NT2/D1 (cell line): ENCODE measurements at regions not wholly inside any gene's neighbourhood (a gene's known extent, or its start where the extent isn't known, plus 50 kb on each side); places are given as distances from the start of the nearest gene placed in this dataset.

Experiments
- DNase-seq: peaks from one replicate; pipeline ENCODE4 v3.0.0-alpha.2; 2011; ENCODE audit warnings: low read depth, low spot score
- H3K27me3 ChIP-seq: 2 replicates; pipeline ENCODE4 v1.6.0; 2011; ENCODE audit warnings: mild to moderate bottlenecking; ENCODE audit not compliant: insufficient read length, insufficient read depth
- H3K36me3 ChIP-seq: 2 replicates; pipeline ENCODE4 v1.6.1; 2011; ENCODE audit warnings: mild to moderate bottlenecking, low read length, mixed read lengths; ENCODE audit not compliant: insufficient read depth, insufficient read length
- H3K4me1 ChIP-seq: 2 replicates; pipeline ENCODE4 v1.5.1; 2011; ENCODE audit not compliant: insufficient read depth, insufficient read length
- H3K4me3 ChIP-seq: 2 replicates; pipeline ENCODE4 v1.5.1; 2011; ENCODE audit warnings: low read depth; ENCODE audit not compliant: insufficient read length
- H3K9ac ChIP-seq: 2 replicates; pipeline ENCODE4 v1.6.0; 2011; ENCODE audit warnings: low read depth; ENCODE audit not compliant: insufficient read length
- H3K9me3 ChIP-seq: 2 replicates; pipeline ENCODE4 v1.5.1; 2011; ENCODE audit warnings: mild to moderate bottlenecking, low read length; ENCODE audit not compliant: insufficient read depth
- SUZ12 ChIP-seq: IDR thresholded peaks from 2 replicates; pipeline ENCODE4 v1.6.1; 2011; ENCODE audit not compliant: insufficient read length, insufficient read depth; ENCODE audit errors: extremely low read depth
- YY1 ChIP-seq: IDR thresholded peaks from 2 replicates; pipeline ENCODE4 v1.6.1; 2011; ENCODE audit not compliant: insufficient read length, insufficient read depth
- ZNF274 ChIP-seq: IDR thresholded peaks from 2 replicates; pipeline ENCODE4 v1.6.1; 2011; ENCODE audit warnings: mild to moderate bottlenecking, low read depth, low read length

DNA sequence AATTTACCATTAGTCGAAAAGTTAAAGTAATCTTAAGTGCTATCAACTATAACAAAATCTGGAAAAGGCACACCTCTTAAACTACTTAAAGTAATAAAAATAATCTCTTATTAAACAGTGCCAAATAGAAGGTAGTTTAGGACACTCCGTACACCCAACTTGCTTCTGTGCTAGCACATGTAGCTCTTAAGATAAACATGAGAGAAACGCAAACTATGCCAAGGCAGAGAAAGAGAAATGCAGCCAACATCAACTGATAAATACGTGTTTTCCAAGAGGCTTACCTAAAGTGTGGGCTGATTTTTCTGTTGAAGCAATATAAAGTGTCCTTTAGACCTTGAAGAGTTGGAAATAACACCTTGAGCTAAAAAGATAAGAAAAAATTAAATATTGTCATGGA lies 480.6 kb upstream of the DAB2 start:
- no peaks in the 10 kb centered on the region for H3K4me1 ChIP-seq
- H3K4me3 ChIP-seq = no peak overlapping the region
- no peak for DNase-seq
- no peak for TF ChIP-seq SUZ12
- 0 out of 2 replicates have a peak, but pooled peaks cover 5% of the 10 kb centered on the region for H3K9me3 ChIP-seq
- H3K9ac ChIP-seq = no peak overlapping the region
- no peaks in the 10 kb centered on the region for H3K36me3 ChIP-seq
- H3K27me3 ChIP-seq = no peaks in the 10 kb centered on the region

DNA sequence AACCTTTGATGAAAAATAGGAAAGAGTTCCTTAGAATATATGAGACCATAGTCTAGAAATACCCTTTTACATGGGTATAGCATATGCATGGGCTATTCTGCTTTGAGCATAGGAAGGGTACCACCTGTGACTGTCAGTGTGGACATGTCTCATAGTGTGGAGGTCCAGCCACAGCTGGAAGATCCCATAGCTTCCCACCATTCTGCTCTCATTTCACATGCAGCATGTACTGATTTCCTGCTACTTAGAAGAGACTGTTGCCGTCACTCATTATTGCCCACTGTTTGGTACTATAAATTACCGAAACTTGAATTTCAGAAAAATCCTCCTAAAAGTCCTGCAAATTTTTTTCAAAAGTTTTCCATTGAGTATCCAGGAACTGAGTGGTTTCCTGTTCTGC lies 477.8 kb upstream of the DAB2 start:
- DNase-seq = no peak
- no peak for TF ChIP-seq YY1
- no peaks in the 10 kb centered on the region for H3K4me1 ChIP-seq
- H3K9me3 ChIP-seq = 0 out of 2 replicates have a peak, but pooled peaks cover 5% of the 10 kb centered on the region
- H3K36me3 ChIP-seq = no peaks in the 10 kb centered on the region
- H3K9ac ChIP-seq = no peak overlapping the region
- no peaks in the 10 kb centered on the region for H3K27me3 ChIP-seq
- no peak overlapping the region for H3K4me3 ChIP-seq

DNA sequence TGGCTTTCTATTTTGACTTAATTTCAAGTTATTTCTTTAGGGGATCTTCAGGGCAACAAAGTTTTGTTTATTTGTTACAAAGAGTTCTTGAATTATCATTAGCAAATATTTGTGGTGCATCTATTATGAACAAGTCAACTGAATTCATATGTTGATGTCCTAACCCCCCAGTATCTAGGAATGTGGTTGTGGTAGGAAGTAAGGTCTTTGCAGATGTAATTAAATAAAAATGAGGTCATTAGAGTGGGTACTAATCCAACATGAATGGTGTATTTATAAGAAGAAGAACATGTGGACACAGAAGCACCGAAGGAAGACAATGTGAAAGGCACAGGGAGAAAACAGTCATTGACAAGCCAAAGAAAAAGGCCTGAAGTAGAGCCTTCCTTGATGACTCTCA lies 474.0 kb upstream of the DAB2 start:
- TF ChIP-seq ZNF274 = no peak
- no peak for TF ChIP-seq YY1
- no peak for TF ChIP-seq SUZ12
- H3K4me3 ChIP-seq = no peak overlapping the region
- no peaks in the 10 kb centered on the region for H3K27me3 ChIP-seq
- no peaks in the 10 kb centered on the region for H3K36me3 ChIP-seq
- H3K4me1 ChIP-seq = no peaks in the 10 kb centered on the region
- no peak overlapping the region for H3K9ac ChIP-seq
- H3K9me3 ChIP-seq = no peaks in the 10 kb centered on the region
- no peak for DNase-seq

- Histone ChIP-seq H3K27me3 (no peaks in the 10 kb centered on the region), H3K4me3 (no peak overlapping the region), H3K9me3 (no peaks in the 10 kb centered on the region), H3K36me3 (no peaks in the 10 kb centered on the region), H3K9ac (no peak overlapping the region), H3K4me1 (no peaks in the 10 kb centered on the region)
- DNase-seq = no peak
- no peak for TF ChIP-seq SUZ12
- no peak for TF ChIP-seq YY1
- TF ChIP-seq ZNF274 = no peak
Measured at GRCh38 chr5:39896706-39897105, 471.9 kb upstream of the DAB2 start.

GRCh38 chr5:39896104-39896503 lies 471.3 kb upstream of the DAB2 start:
- Histone ChIP-seq H3K4me3 (no peak overlapping the region), H3K36me3 (no peaks in the 10 kb centered on the region), H3K9ac (no peak overlapping the region), H3K27me3 (no peaks in the 10 kb centered on the region), H3K4me1 (no peaks in the 10 kb centered on the region), H3K9me3 (no peaks in the 10 kb centered on the region)
- TF ChIP-seq ZNF274 = no peak
- TF ChIP-seq SUZ12 = no peak
- no peak for TF ChIP-seq YY1
- no peak for DNase-seq

DNA sequence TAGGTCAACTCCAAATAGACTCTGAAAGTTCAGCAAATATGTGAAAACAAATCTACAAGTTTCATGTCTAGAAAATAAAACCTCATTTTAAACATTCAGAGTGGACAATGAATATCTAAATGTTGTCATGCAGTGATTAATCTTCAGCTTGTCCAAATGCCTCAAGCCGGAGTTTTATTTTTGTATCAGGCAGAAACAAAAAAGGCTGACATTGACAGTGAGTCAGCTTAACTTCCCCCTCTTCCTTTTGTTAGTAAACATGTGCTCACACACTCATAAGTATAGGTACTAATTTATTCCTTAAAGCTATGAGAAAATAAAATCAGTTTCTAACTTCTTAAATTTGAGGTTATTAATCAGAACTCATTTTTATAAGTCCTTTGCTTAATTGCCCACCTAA lies 467.9 kb upstream of the DAB2 start:
- H3K9me3 ChIP-seq = no peaks in the 10 kb centered on the region

GRCh38 chr5:39891376-39891775 lies 466.6 kb upstream of the DAB2 start:
- H3K9me3 ChIP-seq = no peaks in the 10 kb centered on the region
- TF ChIP-seq YY1 (no peak), SUZ12 (no peak), ZNF274 (no peak)
- H3K4me3 ChIP-seq = no peak overlapping the region
- DNase-seq = no peak
- H3K4me1 ChIP-seq = no peaks in the 10 kb centered on the region
- H3K9ac ChIP-seq = no peak overlapping the region
- H3K36me3 ChIP-seq = no peaks in the 10 kb centered on the region
- H3K27me3 ChIP-seq = no peaks in the 10 kb centered on the region

More for the DNA sequence above, 467.9 kb upstream of the DAB2 start:
- DNase-seq = no peak
- no peak overlapping the region for H3K4me3 ChIP-seq
- TF ChIP-seq SUZ12 (no peak), ZNF274 (no peak), YY1 (no peak)
- no peaks in the 10 kb centered on the region for H3K36me3 ChIP-seq
- H3K27me3 ChIP-seq = no peaks in the 10 kb centered on the region
- H3K9ac ChIP-seq = no peak overlapping the region
- H3K4me1 ChIP-seq = no peaks in the 10 kb centered on the region

- Histone ChIP-seq H3K27me3 (no peaks in the 10 kb centered on the region), H3K9me3 (no peaks in the 10 kb centered on the region), H3K9ac (no peak overlapping the region), H3K36me3 (no peaks in the 10 kb centered on the region), H3K4me3 (no peak overlapping the region), H3K4me1 (no peaks in the 10 kb centered on the region)
- TF ChIP-seq ZNF274 (no peak), SUZ12 (no peak), YY1 (no peak)
- DNase-seq = no peak
Measured at GRCh38 chr5:39880985-39881384, 456.2 kb upstream of the DAB2 start.
